GM13976 (cell line): ENCODE measurements at regions not wholly inside any gene's neighbourhood (a gene's known extent, or its start where the extent isn't known, plus 50 kb on each side); places are given as distances from the start of the nearest gene placed in this dataset.

Experiments
- DNase-seq: peaks from one replicate; pipeline ENCODE4 v3.0.0; 2012; ENCODE audit warnings: low spot score
- CTCF ChIP-seq: IDR thresholded peaks from 2 replicates; pipeline ENCODE4 v1.5.1; 2012; ENCODE audit warnings: borderline replicate concordance, mild to moderate bottlenecking; ENCODE audit not compliant: insufficient read depth; ENCODE audit errors: extremely low read depth, missing control alignments, control extremely low read depth
- in situ Hi-C: fragments of 300-500 bp; cut with MboI; formaldehyde crosslinking; loops from one replicate; pipeline ENCODE4 v1.12.0; 2022; ENCODE audit warnings: low sequenced_read_pairs, mixed read lengths, inconsistent platforms; ENCODE audit not compliant: unreplicated experiment

GRCh38 chr1:34436836-34437235, 260.1 kb downstream of the C1orf94 start:
- no peak for DNase-seq
- in situ Hi-C loops, result no loop called here
- no peak for TF ChIP-seq CTCF

GRCh38 chr1:34441259-34442069, 264.8 kb downstream of the C1orf94 start:
- in situ Hi-C loops, result no loop called here
- no peak for TF ChIP-seq CTCF
- no peak for DNase-seq

GRCh38 chr1:34444516-34444915, 267.8 kb downstream of the C1orf94 start:
- no peak for TF ChIP-seq CTCF
- in situ Hi-C loops, result no loop called here
- DNase-seq, result no peak

DNA sequence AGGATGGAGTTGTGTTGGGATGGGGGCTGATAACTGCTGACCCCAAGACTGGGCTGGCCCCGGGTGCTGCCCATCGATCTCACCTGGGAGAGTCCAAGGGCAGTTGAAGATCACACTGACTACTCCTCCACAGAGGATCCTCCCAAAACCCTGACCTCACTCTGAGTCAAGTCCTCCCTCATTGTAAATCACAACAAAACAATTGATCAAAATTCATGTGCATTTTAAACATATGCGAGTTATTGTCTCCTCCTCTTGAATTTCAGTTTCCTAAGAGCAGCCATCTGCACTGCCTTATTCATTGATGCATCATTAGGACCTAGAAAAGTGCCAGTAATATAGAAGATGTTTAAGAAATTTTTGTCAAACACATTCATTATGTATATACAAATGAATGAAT, 273.6 kb downstream of the C1orf94 start:
- in situ Hi-C loops, result no loop called here
- TF ChIP-seq CTCF, result no peak
- DNase-seq, result no peak

- TF ChIP-seq CTCF, result no peak
- in situ Hi-C loops, result no loop called here
- no peak for DNase-seq
Measured at GRCh38 chr1:34452451-34452850, 275.7 kb downstream of the C1orf94 start.

DNA sequence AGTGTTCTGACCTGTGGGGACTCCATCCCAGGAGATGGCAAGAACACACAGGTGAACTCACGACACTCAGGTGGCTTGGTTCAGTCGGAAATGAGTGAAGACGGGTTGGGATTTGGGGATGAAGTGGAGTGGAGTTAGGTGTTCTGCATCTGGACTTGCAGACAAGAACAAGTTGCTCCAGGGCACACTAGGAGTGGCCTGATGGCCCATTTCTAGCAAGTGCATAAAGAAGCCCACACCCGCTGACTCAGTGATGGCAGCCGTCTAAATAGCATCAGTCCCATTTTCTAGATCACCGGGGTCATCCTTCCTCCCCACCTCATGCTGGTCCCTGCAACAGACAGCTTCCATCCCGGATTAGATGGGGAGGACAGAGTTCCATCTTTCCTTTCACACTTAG, 278.4 kb downstream of the C1orf94 start:
- no peak for TF ChIP-seq CTCF
- in situ Hi-C loops, result no loop called here
- no peak for DNase-seq
